SH-SY5Y (cell line): ENCODE measurements at regions not wholly inside any gene's neighbourhood (a gene's known extent, or its start where the extent isn't known, plus 50 kb on each side); places are given as distances from the start of the nearest gene placed in this dataset.

Experiments
- GATA2 ChIP-seq: IDR thresholded peaks from 2 replicates; pipeline ENCODE4 v1.6.1; 2011; ENCODE audit warnings: mild to moderate bottlenecking, low read depth, low read length
- GATA3 ChIP-seq: IDR thresholded peaks from 2 replicates; pipeline ENCODE4 v1.6.1; 2011; ENCODE audit warnings: low read depth, mild to moderate bottlenecking, low read length, moderate library complexity

DNA sequence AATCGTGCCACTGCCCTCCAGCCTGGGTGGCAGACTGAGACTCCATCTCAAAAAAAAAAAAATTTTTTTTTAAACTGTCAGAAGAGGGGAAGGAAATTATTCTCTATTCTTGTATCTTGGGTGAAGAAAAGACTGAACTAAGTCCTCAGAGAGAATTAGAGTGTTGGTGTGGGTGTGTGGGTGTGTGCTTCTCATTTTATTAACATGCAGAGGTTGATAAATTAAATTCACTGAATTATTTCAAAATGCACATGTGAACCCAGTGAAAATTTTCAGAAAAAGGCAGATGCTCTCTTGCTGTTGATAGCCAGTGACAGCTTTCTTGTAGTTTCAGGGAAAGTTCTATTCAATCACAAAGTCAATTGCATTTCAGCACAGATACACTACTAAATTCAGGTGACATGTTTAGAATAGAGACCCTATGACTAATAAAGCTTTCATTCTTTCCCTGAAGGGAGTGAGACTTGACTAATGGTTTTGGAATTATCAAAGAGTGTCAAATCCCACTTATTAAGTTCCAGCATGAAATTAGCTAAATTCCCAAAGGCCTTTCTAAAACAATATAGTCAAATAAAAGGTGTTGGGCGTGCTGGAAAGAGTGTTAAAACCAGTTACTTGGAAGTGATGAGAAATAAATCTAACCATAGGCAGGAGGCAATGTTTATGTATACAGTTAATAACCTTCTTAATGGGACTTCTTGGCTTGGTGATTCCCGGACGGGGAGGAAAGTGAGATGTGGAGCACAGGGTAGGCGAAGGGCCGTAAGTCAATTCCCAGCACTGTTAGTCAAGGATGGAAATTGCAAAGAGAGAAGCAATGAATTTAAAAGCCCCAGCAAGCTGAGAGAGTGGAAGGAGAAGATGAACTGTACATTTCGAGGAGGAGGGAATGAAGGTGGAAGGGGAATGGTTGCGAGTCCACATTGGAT, 103.2 kb upstream of the SPATA31D4 start:
- TF ChIP-seq GATA3 (no peak), GATA2 (no peak)

DNA sequence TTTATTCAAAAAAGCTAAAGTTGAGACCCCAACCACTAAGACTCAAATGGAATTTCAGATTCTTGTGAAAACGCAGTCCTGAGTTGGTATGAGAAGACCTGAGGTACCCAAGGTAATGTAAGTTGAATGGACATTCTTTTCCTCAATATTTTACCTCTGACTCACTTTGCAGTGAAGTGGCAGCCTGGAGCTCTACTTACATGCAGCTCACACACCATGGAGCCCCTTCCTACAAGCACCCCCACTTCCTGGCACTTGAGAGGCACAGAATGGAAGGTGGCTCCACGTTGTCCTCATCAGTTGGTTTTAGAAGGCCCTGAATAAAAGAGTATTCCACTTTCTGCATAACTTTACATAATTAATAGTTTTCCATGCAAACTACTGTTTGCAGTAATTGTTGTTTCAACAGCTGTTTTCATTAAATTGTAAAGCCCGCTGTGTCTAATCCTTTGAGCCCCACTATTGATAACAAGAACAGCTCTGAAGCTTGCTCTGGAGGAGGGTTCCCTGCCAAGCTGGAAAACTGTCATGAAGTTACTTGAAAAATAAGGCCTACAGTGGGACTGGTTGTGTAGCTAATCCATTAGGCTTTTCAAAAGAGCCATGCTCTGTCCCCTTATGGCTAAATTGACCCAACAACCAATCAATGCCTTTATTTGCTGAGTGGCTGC, 102.2 kb upstream of the SPATA31D4 start:
- TF ChIP-seq GATA3: no peak
- no peak for TF ChIP-seq GATA2

DNA sequence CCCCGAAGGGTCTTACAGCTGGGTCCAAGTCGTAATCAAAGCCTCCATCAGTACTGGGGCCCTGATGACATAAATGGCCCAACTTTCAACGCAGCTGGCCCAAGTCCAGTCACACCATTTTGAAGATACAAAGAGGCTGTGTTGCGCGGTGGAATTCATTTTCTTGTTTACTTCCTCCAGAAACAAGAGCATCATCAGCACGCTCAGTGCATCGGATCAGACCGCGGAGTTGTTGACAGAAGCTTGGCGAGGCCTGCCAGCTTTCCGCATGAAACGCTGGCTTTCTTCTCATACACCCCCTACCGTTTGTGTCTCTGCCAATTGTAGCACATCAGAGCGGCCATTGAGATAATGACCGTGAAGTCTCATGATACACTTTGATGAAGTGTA, 101.7 kb upstream of the SPATA31D4 start:
- no peak for TF ChIP-seq GATA2
- TF ChIP-seq GATA3: no peak

DNA sequence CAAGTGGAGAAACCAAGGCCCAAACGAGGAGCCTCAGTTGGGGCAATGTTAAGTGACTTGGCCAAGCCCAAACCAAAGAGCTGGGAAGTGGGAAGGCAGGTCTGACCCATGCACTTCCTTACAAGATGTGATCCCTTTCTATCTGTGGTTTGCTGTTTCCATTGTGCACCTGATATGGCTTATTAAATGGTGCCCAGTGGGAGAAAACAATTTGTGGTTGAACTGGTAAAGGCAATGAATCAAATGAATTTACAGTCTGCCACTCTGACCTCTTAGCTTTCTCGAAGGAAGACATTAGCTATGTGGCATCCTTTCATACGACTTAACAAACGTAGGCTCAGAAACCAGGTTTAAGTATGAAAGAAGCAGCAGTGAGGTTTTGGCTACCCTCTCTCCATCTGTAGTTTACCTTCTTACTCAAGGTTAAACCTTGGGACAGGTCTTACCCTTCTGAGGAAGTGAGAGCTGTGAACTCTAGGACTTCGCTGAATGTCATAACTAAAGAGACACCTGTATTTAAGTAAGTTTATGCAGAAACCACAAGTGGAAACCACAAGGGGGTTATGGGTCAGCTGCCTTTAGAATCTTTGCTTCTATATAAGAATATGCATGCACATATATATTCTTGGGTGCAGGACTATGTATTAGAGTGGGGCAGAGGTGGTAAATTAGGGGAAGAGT, 100.5 kb upstream of the SPATA31D4 start:
- no peak for TF ChIP-seq GATA3
- TF ChIP-seq GATA2: no peak

DNA sequence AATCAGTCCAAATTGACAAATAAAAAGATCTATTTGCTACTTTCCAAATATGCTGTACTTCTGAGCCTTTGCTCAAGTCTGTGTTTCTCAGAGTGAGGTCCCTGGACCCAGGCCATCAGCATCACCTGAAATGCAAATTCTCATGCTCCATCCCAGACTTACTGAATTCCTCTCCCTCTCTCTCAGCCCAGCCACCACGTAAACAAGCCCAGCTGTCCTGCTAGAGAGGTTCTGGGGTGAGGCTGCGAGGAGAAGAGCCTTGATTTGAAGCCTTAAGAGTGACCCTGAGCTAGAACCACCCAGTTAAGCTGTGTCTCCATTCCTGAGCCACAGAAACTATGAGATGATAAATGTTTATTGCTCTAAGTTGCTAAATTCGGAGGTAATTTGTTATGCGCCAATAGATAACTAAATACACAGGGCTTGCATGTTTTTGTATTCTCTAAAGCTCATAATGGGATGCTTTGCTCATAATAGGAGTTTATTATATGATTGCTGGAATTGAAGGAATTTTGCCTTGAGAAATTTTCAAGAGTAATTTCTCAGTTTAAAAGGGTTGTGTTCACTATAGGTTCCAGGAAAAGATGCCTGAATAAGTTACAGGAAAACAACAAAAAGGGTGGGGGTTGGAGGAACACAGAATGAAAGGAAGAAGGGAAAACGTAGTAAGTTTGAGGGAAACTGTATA, 98.9 kb upstream of the SPATA31D4 start:
- TF ChIP-seq GATA2: no peak
- no peak for TF ChIP-seq GATA3

DNA sequence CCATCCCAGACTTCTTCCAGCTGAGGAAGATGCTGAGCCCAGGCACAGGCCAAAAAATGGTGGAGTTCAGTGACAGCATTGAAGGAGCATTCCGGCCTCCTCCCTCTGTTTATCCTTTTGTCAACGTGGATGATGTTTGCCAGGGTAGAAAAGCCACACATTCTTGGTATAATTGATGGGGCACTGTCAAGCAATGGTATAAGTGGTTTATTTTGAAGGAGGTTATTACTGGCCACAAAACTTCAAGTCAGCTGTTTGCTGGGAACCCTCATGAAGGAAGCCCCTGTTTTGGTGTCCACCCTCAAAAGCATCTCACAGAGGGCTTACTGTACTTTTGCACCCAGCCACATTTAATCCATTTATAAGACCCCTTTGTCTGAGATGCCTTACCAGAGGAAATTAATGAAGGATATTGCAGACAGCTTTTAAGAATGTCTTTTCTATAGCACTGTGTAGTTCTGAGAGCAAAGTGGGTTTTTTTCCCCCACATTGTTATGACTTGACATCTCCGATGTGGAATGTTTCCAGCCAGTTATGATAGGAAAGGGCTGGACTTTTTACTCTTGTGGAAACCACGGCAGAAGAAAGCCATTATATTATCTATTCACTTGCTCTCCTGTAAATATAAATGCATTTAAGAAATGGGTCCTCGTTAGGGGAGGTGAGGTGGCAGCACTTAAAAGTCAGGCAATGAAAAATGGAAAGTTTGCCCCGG, 95.5 kb upstream of the SPATA31D4 start:
- no peak for TF ChIP-seq GATA2
- no peak for TF ChIP-seq GATA3

DNA sequence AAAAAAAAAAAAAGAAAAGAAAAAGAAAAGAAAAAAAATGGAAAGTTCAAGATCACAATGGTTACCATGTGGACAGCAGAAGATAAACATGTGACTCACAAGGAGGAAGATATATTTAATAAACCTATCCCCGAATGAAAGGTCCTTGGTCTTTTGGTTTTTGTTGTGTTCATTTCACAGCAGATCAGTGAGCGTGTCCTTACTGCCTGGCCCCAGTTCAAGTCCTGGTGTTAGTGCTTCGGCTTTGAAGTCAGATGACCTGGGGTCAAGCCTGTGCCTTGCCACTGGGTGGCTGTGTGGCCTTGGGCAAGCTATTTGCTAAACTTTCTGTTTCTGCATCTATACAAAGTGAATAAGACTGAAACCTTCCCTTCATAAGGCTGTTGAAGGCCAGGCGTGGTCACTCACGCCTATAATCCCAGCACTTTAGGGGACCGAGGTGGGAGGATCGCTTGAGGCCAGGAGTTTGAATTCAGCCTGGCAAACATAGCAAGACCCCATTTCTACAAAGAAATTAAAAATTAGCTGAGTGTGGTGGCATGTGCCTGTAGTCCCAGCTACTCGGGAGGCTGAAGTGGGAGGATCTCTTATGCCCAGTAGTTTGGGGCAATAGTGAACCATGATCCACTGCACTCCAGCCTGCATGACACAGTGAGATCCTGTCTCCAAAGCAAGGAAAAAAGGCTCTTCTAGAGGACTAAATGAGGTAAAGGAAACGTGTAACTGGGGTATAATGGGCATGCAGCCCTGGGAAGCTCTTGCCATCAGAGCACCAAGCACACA, 94.5 kb upstream of the SPATA31D4 start:
- no peak for TF ChIP-seq GATA3
- TF ChIP-seq GATA2: no peak

DNA sequence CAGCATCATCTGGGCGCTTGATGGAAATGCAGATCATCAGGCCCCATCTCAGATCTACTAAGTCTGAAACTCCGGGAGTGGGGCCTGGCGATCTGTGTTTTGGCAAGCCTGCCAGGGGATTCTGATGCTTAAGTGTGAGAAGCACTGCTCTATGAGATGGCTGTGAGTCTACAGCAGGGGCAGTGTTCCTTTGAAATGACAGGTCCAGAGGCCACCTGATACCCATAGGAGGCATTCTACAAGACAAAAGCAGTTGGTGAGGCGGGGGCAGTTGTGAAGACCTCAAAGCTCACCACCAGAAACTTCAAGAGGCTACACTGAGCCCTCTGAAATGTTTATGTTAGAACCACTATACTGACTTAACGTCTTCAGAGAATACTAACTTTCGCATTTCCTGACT, 86.9 kb upstream of the SPATA31D4 start:
- TF ChIP-seq GATA2 (no peak), GATA3 (no peak)

DNA sequence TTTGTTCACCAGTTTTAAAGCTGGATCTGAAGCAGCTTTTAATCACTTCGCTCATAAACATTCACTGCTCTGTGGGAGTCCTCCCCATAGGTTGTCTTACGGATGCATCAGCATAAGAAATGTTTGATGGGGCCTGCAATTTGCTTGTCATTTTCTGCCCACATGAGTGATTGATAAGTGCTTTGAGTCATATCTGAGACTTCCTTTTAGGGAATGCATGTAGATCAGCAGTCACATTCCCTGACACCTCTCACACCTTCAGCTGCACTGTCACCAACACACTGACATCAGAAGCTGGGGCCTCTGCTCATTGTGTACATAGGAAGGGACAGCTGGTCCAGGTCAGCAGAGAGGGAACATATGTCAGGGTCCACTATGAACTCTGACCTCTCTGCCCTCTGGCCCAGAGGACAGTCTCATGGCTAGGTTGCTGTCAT, 84.1 kb upstream of the SPATA31D4 start:
- TF ChIP-seq GATA2 (no peak), GATA3 (no peak)

DNA sequence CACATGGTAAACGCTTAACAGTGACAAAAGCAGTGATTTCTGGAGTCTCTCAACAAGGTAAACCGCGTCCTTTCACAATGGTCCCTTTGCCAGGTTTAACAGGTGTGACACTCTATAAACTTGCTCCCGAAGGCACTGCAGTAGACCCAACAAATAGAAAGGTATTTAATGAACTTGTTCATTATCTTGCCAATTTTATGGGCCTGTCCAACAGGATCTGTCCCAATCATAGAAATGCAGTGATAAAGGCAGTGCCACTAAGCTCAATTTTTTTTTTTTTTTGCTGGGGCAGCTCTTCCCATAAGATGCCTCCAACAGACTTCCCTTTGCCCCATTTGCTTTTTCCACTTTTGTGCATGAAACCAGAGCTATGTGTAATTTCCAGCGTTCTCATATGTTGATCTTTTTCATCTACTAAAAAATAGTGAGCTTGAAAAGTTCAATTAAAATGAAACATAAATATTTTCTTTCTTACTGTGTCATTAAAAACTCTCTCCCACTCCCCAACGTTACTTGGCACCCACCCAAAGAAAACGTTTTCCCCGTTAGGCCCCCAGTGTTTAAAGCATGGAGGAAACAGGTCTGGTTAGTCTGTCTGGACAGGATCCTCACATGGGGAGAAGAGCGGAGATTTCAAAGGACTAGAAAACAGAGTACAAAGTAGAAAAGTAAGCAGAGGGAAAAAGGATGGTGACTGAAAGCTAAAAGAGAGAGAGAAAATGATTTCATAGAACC, 80.9 kb upstream of the SPATA31D4 start:
- no peak for TF ChIP-seq GATA2
- TF ChIP-seq GATA3: no peak

DNA sequence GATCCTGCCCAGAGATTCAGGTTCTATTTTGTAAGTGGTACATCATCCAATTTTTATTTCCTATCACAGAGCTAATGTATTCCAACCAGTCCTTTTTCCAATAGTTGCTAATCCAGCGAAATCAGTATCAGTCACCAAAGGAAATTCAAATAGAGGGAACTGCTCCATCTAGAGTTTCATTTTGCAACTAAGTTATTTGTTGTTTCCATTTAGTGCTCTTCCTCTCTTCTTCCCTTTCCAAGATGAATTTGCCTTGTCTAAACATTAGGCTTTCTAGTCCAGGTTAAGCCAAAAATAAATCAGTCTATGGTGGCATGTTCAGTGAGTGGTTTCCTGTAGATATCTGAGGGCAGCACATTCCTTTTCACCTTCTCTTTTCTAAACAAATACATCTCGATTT, 79.8 kb upstream of the SPATA31D4 start:
- no peak for TF ChIP-seq GATA3
- TF ChIP-seq GATA2: no peak

DNA sequence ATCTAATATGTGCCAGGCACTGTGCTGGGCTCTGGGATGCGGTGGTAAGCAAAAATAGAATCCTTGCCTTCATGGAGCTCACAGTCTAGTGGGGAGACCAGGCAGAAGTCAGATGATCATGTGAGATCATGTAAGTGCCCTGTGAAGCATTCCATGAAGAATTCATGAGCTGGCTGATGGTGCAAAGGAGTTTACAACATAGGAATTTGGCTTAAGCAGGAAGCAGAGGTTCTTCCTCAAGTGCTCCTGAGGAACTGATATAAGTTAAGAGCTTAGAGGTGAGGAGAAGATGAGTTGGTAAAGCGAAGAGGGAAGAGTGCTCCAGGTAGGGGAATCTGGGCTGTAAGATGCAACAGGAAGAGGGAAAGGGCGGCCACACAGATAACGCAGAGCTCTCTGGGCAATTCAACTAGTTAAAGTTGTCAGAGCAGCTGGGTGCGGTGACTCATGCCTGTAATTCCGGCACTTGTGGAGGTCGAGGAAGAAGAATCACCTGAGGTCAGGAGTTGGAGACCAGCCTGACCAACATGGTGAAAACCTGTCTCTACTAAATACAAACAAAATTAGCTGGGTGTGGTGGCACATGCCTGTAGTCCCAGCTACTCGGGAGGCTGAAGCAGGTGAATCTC, 78.5 kb upstream of the SPATA31D4 start:
- TF ChIP-seq GATA3 (no peak), GATA2 (no peak)
